NT2/D1 (cell line): ENCODE measurements at regions not wholly inside any gene's neighbourhood (a gene's known extent, or its start where the extent isn't known, plus 50 kb on each side); places are given as distances from the start of the nearest gene placed in this dataset.

Experiments
- SUZ12 ChIP-seq: IDR thresholded peaks from 2 replicates; pipeline ENCODE4 v1.6.1; 2011; ENCODE audit not compliant: insufficient read length, insufficient read depth; ENCODE audit errors: extremely low read depth
- YY1 ChIP-seq: IDR thresholded peaks from 2 replicates; pipeline ENCODE4 v1.6.1; 2011; ENCODE audit not compliant: insufficient read length, insufficient read depth

GRCh38 chr7:83850941-83851340 lies 202.0 kb upstream of the SEMA3E start:
- TF ChIP-seq YY1 (no peak), SUZ12 (no peak)
